GM19468 (cell line): ENCODE measurements at regions not wholly inside any gene's neighbourhood (a gene's known extent, or its start where the extent isn't known, plus 50 kb on each side); places are given as distances from the start of the nearest gene placed in this dataset.
A peak's percentile ranks its signal among the peaks of the same experiment; 100 is the strongest.
"Not testable (repeated sequence)": the region's sequence is repeated elsewhere in the genome, so short reads cannot be mapped to it uniquely, and the experiment has no call there.

Experiments used
- ATAC-seq: cut with Tn5 transposase; IDR thresholded peaks from one replicate; pipeline ENCODE4 v1.9.1; 2021; ENCODE audit warnings: mild to moderate bottlenecking, moderate library complexity, moderate number of reproducible peaks; ENCODE audit not compliant: unreplicated experiment; ENCODE audit errors: extremely low read depth

DNA sequence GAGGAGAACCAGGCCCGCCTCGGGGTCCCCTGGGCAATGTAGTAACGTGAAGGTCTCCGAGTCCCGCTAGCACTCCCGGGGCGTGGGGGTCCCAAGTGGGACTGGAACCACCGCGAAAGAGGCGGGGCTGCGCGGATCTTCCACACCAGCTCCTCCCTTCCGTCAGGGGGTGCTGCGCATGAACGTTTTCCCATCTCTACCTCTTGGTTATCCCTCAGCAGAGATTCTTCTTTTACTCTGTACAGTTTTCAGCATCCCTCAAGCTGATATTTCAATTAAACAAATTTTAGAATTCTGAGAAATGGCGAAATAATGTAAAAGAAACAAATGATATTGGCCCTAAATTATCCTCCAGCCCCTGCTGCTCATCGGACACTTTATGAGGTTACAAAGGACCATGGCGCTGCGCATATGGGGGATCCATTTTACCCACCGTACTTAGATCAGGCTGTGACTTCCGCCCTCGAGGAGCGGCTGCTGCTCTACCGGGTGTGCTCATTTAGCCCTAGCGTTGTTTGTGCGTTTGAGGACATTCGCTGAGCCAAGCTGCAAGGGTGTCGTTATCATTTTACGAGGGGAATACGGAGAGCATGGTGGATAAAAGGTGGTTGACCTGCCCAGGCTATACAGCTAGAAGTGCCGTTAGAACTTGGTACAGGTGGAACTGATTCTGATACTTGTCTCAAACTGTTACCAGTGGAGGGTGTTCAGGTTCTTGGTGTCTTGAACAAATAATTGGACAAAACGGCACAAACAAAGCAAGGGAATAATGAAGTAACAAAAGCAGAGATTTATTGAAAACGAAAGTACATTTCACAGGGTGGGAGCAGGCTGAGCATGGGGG is 75.2 kb upstream of the CHD6 start:
- peak; percentile 53 for ATAC-seq

DNA sequence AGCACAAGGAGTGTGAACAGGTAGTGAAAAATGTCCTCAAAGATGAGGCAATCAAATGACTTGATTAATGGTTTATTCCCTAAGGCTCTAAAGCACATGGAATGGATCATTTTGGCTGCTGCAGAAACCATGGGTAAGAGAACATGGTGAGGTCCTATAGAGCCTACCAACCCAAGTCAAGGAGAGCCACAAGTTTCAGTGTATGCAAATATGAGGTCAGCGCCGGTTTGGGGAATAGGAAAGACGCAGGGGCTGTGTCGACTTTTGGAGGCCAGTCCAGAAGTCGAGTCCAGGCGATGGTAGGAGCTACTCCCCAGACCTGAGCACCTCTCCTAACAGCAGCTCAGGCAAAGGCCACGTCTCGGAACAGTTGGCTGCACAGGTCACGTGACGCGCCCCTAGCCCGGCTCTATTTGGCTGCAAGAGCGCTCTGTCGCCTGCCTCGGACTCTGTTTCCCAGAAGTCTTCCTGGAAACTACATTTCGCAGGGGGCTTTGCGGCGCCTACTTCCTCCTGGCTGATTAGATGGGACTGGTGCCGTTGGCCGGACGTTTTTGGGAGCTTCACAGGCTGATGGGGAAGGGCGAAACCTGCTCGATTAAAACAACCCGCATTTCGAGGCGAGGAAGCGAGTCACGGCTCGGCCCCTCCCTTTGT is 74.4 kb upstream of the CHD6 start:
- ATAC-seq: peak; percentile 16

DNA sequence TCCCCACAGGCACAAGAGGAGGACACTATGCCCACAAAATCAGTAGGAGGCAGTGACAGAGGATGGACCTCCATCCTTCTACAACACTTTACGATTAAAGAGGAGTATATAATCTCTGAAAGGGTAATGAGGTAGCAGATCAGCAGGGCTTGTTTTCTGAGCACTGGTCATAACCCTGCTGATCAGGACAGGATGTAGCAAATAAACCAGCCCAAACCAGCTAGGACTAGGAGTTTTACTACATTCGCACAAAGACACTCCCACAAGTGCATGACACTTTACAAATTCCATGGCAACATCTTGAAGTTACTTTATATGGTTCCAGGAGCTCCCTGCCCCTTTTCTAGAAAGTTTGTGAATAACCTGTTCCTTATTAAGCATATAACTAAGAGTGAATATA is 73.3 kb upstream of the CHD6 start:
- ATAC-seq: no peak

DNA sequence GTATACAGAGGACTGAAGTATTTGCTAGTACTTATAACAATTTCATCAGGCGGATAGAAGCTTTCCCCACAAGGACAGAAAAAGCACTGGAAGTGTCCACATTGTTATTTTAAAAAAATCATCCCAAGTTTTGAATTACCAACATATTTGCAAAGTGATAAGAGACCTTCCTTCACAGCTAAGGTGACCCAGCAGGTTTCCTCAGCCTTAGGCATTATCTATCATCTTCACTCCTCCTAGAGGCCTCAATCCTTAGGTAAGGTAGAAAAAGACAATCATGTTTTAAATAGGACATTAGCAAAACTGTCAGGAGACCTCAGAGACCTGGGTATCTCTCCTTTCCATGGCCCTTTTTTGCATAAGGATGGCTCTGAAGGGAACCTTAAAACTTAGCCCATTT is 72.5 kb upstream of the CHD6 start:
- ATAC-seq: no peak

- ATAC-seq: no peak
Measured at GRCh38 chr20:41686961-41687360, 68.8 kb upstream of the CHD6 start.

- not testable (repeated sequence) for ATAC-seq
Measured at GRCh38 chr20:41685145-41685544, 67.0 kb upstream of the CHD6 start.

GRCh38 chr20:41678799-41679198 is 60.6 kb upstream of the CHD6 start:
- ATAC-seq: no peak

DNA sequence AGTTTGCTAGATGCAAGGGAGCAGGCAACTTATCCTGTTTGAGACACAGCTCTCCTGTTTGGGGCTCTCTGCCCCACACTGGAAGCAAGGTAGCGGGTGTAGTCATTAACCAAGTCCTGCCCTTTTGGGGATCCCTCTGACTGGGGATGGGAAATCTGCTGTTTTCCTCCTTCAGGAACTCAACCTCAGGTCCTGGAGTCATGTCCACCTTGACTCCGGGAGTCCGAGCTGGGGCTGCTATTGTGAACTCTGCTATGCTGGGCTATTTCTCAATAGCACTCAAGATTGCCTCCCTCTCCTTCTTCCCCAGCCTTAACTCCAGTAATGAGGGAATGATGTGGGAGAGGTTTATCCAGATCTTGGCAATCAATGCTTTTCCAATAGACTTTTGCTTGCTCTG is 54.1 kb upstream of the CHD6 start:
- ATAC-seq: no peak

GRCh38 chr20:41671143-41671542 is 53.0 kb upstream of the CHD6 start:
- no peak for ATAC-seq

DNA sequence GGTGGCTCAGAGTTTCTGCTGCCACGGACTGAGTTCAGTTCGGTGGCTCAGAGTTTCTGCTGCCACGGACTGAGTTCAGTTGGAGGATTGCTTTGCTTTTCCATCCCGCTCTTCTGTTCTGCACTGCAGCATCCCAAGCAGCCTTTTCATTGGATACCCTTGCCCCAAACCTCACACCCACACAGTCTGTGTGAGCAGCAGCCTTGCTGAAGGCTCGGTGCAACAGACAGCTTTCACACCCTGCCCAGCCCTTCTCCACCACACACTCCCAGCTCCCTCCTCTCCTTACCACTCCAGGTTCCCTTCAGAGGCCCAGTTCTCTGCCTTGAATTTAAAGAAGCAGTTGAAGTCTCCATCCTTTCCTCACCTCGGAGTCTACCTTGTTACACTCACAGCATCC is 52.5 kb upstream of the CHD6 start:
- no peak for ATAC-seq

DNA sequence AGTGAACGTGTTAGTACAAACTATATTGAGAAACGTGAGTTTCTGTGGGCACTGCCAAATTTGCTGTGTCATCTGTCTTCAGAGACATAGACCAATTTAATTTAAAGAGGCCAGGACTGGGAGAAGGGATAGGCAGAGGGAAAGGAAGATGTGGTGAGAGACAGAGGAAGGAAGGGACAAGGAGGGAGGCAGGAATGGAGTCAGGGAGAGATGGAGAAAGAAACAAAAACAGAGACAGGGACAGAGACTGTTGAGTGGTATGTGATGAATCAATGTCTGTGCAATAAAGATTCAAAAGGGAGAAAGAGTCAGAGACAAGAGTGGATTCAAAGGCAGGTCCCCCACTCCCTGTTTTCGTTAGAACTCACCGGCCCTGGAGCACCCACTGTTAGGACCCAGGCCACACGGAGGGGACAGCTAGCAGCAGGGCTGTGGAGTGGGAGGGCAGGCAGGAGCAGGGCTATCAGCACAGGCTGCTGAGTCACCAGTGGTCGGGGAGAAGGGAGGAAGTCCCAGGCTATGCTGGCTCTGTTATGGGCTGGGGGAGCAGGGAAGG is 51.6 kb upstream of the CHD6 start:
- ATAC-seq: no peak

- no peak for ATAC-seq
Measured at GRCh38 chr20:41668057-41668749, 50.0 kb upstream of the CHD6 start.
